Pons (tissue), 1 donor: ENCODE measurements at regions not wholly inside any gene's neighbourhood (a gene's known extent, or its start where the extent isn't known, plus 50 kb on each side); places are given as distances from the start of the nearest gene placed in this dataset.
"Not testable (repeated sequence)": the region's sequence is repeated elsewhere in the genome, so short reads cannot be mapped to it uniquely, and the experiment has no call there.

Experiments
- DNase-seq: peaks from one replicate; pipeline ENCODE4 v3.0.0-alpha.2; 2016; ENCODE audit warnings: low spot score

DNA sequence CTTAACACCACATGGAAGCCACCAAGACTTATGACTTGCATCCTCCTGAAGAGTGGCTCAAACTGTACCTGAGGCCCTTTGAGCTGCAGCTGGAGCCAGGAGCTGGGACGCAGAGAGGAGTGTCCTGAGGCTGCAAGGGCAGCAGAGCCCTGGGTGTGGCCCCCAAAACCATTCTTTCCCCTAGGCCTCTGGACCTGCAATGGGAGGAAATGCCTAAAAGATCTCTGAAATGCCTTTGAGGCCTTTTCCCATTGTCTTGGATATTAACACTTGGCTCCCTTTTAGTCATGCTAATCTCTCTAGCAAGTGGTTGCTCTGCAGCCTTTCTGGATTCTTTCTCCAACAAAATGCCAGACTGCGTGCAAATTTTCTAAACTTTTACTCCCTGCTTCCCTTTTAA, 156.1 kb downstream of the SLC38A4 start:
- DNase-seq = no peak

DNA sequence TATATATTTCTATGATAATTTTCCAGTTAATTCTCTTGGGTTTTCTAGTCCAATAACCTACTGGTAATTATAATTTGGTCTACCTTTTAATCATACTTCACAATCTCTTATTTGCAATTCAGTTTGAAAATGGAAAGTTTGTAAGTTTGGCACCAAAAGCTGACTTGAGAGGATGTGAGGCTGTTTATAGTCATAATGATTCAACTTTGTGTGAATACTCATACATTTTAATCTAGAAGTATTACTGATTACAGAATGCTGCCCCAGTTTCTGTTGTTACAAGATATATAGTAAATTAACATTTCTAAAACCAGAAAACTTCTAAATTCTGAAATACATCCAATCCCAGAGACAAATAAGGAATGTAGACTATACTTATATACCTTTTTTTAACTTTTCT, 158.2 kb downstream of the SLC38A4 start:
- no peak for DNase-seq

DNA sequence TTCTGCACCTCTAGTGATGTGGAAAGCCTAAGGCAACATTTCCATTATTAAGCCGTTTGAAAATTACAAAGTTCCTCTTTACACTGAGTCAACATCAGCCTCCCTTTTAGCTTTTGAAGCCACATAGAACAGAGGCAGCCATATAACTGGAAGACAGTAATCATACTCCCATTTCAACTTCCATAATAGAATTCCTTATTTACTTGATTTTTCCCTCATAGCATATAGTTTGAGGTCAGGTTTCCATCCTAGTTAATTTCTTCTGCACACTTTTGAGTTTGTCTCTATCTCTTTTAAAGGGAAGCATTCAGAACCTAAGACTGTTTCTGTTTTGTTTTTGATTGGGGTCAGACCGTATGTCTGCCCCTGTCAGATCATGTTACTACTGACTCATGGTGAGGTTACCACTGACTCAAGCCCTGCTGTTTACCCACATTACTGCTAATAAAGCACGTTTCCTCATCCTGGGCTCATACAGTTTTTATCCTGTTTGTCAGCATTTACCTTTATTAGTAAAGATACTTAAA, 161.0 kb downstream of the SLC38A4 start:
- DNase-seq = peak; percentile 11

DNA sequence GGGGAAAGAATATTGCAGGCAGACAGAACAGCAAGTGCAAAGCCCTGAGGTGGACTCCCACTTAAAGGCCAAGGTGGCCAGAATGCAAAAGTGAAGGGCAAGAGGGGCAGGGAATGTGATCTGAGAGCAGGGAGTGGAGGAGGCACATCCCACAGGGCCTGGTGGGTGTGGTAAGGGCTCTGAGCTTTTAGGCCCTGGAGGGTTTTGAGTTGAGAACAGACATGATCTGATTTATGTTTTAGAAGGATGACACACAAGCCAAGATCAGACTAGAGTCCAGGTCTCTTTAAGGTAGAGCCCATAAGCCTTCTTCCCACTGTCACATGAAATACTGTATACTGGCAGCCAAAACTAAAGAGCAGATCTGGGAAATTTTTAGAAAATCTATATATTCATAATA, 162.5 kb downstream of the SLC38A4 start:
- DNase-seq = no peak

- DNase-seq = peak; percentile 89
These were observed 164.5 kb downstream of the SLC38A4 start for GRCh38 chr12:46661110-46661845.

- peak; percentile 26 for DNase-seq
These were observed 165.1 kb downstream of the SLC38A4 start for GRCh38 chr12:46660719-46661109.

GRCh38 chr12:46660276-46660675, 165.5 kb downstream of the SLC38A4 start:
- DNase-seq = no peak

DNA sequence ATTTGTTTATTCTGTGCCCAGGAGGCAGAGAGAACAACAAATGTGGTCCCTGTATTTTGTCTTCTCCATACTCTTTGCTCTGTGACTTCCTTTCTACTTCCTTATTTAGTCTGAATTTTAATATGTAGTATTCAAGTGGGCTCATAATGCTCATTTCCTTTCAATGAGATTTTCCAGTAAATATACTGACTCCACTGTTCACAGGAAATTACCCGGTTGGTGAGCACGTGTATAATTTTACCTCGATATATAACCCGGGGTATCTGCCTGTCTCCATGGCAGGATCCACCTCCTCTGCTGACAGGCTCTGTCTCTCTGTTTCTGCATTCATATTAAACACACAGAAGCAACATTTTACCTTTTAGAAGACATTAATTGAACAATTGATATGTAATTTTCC, 166.0 kb downstream of the SLC38A4 start:
- peak; percentile 5 for DNase-seq

GRCh38 chr12:46659032-46659650, 166.7 kb downstream of the SLC38A4 start:
- peak; percentile 40 for DNase-seq

DNA sequence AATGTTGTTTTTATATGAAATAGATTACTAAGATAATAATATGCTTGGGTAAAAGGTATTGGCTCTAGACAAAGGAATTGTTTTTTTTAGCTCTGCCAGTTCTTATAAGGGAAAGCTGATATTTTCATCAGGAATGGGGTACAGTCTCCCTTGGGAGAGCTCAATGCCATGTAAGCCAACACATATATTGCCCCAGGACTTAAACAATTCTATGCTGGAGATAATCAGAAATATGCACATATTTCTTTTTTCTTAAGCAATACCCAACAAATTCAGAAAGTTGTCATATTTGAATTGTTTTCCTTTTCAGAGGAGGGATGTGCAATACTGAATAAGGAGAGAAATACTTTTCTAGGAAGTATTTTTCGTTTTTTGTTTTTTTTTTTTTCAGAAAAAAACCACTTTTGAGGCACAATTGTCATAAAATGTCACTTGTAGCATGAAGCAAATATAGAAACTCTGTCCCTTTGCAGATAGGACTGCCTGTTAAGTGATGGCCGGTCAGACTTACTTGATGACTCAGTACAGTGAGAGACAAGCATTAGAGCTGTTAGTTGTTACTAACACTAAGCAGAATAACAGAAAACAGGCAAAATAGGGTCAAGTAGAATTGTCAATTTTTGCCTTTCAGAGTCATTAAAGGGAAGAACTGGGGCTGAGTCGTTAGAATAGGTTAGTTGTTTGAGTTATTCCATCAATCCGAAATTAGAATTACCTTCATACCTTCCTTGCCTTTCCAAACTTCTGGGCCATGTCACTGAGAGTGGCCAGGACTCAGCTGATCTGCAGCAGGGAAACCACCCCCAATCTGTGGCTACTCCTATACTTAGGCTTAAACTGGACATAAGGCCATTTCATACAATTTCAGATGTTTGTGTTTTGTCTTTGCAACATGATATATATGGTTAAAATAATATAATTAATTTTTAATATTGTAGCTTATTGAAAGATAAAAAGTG, 168.1 kb downstream of the SLC38A4 start:
- no peak for DNase-seq

- not testable (repeated sequence) for DNase-seq
These were observed 169.8 kb downstream of the SLC38A4 start for GRCh38 chr12:46655984-46656383.

- no peak for DNase-seq
These were observed 172.5 kb downstream of the SLC38A4 start for GRCh38 chr12:46653311-46653710.

- no peak for DNase-seq
These were observed 173.1 kb downstream of the SLC38A4 start for GRCh38 chr12:46652692-46653091.

DNA sequence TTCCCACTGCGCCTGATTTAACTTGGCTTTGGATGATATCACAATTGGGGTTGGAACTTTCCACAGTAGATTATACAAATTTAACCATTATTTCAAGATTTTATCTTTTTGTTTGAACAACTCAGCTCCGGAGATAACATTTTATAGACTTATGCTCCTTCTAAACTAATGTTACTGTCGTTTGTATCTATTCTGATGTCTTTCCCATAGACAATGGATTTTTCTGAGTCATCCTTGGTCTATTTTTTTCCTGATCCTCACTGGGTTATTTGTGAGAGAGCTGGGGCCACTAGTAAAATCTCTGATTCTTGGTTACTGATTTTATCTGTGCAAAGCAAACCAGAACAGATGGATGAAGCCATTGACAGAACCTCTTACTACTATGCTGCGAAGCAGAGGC, 175.1 kb downstream of the SLC38A4 start:
- DNase-seq = no peak

GRCh38 chr12:46649433-46649832, 176.4 kb downstream of the SLC38A4 start:
- DNase-seq = no peak

- DNase-seq = no peak
These were observed 178.8 kb downstream of the SLC38A4 start for GRCh38 chr12:46647034-46647433.

- DNase-seq = not testable (repeated sequence)
These were observed 184.1 kb downstream of the SLC38A4 start for GRCh38 chr12:46641649-46642048.

- no peak for DNase-seq
These were observed 190.0 kb downstream of the SLC38A4 start for GRCh38 chr12:46635818-46636217.

DNA sequence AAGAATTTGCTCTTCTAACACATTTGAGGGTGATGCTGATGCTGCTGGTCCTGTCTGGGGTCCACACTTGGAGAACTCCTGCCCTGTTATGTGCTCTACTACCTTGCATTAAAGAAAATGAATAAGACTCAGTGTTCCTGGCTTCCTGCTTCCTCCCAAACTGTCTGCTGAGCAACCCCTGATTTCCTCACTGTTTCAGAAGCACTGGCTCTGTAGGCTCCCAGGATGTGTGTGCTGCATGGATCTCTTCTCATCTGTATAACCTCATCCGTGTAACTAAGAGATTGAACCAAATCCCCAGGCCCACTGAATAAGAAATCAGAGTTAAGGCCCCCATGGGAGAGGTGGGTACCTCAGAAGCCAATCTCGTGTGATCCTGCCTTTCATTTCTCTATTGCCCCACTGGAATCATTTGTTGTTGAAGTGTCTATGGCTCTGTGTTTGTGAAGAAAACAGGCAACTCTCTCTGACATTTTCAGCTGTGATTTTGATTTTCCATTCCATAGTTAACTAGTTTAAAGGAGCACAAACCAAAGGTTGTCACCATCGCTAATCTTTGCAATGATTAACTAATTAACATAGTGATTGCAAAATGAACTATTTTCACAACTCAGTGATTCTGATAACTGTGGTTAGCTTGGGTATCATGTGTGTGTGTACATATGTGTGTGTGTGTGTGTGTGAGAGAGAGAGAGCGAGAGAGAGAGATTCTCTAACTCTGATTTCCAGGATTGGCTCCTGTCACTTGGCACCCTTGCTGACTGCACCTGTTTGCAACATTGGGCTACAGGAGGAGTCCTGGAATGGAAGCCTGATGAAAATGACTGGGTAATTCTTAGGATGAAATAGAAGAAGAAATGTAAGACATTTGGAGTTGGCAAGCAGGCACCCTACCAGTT, 196.2 kb downstream of the SLC38A4 start:
- DNase-seq = no peak

DNA sequence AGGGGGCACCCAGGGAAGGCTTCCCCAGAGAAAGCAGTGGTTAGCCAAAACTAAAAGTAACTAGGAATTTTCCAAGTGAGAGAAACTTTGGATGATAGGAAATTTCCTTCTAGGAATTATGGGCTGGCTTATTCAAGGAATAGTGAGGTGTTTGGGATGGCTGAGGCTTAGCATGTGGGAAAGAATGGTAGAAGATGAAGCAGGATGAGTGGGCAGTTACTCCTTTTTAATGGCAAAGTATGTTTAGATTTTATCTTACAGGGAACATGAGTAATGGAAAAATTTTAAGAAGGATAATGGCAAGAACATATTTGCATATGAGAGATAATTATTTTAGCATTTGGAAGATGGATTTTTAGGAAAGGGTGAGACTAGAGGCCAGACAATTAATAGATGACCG, 197.6 kb downstream of the SLC38A4 start:
- DNase-seq = no peak

DNA sequence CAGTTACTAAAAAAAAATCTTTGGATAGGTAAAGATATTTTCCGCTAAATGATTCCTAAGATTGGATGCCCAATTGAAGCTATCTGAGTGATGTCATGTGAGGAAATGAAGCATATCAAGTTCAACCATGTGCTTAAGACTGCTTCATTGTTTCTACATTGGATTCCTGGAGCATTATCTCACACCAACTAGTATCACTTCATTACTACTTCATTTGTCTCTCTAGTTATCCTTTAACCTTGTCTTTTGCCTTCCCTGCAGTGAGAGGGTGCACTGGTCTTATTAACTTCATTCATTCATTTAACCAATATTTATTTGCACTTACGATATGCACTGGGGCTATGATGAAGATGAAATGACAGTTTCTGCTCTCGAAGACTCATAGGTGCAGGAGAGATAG, 198.1 kb downstream of the SLC38A4 start:
- no peak for DNase-seq
